Activated T-helper 17 cell treated with anti-CD3 and anti-CD28 coated beads, Interleukin-2, amount 50 U/mL, for 72 hours (primary cell): ENCODE measurements at regions not wholly inside any gene's neighbourhood (a gene's known extent, or its start where the extent isn't known, plus 50 kb on each side); places are given as distances from the start of the nearest gene placed in this dataset.

Experiments used
- ATAC-seq: fragments of 150-1000 bp; cut with Tn5 transposase; replicated peaks from 2 replicates; pipeline ENCODE4 v1.10.0; 2021; ENCODE audit warnings: mild to moderate bottlenecking, moderate library complexity
- H3K27ac Mint-ChIP-seq: one replicate; pipeline ENCODE4 v1.8.0; 2022; ENCODE audit warnings: mixed read lengths
- H3K27me3 Mint-ChIP-seq: one replicate; pipeline ENCODE4 v1.8.0; 2022; ENCODE audit warnings: mixed read lengths
- H3K36me3 Mint-ChIP-seq: one replicate; pipeline ENCODE4 v1.8.0; 2022; ENCODE audit warnings: low read depth, mild to moderate bottlenecking, mixed read lengths
- H3K4me1 Mint-ChIP-seq: one replicate; pipeline ENCODE4 v1.8.0; 2022; ENCODE audit warnings: mixed read lengths
- H3K4me3 Mint-ChIP-seq: one replicate; pipeline ENCODE4 v1.8.0; 2022; ENCODE audit warnings: mild to moderate bottlenecking, mixed read lengths
- H3K9me3 Mint-ChIP-seq: one replicate; pipeline ENCODE4 v1.8.0; 2022; ENCODE audit warnings: mixed read lengths

GRCh38 chr4:156710365-156711192 lies 261.0 kb downstream of the PDGFC start:
- ATAC-seq = no peak
- peaks cover 5% of the 10 kb centered on the region for H3K9me3 Mint-ChIP-seq
- H3K36me3 Mint-ChIP-seq = no peaks in the 10 kb centered on the region
- H3K4me1 Mint-ChIP-seq = no peaks in the 10 kb centered on the region
- H3K27ac Mint-ChIP-seq = no peak overlapping the region
- no peaks in the 10 kb centered on the region for H3K27me3 Mint-ChIP-seq
- H3K4me3 Mint-ChIP-seq = no peak overlapping the region

- H3K27me3 Mint-ChIP-seq = no peaks in the 10 kb centered on the region
- no peaks in the 10 kb centered on the region for H3K36me3 Mint-ChIP-seq
- no peak for ATAC-seq
- peaks cover 7% of the 10 kb centered on the region for H3K9me3 Mint-ChIP-seq
- no peak overlapping the region for H3K27ac Mint-ChIP-seq
- no peak overlapping the region for H3K4me3 Mint-ChIP-seq
- H3K4me1 Mint-ChIP-seq = no peaks in the 10 kb centered on the region
Observed at GRCh38 chr4:156705311-156705710, 266.3 kb downstream of the PDGFC start.

GRCh38 chr4:156695163-156695562 lies 276.4 kb downstream of the PDGFC start:
- H3K27me3 Mint-ChIP-seq = no peaks in the 10 kb centered on the region
- no peak overlapping the region for H3K27ac Mint-ChIP-seq
- H3K4me1 Mint-ChIP-seq = no peaks in the 10 kb centered on the region
- H3K4me3 Mint-ChIP-seq = no peak overlapping the region
- no peaks in the 10 kb centered on the region for H3K9me3 Mint-ChIP-seq
- no peaks in the 10 kb centered on the region for H3K36me3 Mint-ChIP-seq
- ATAC-seq = no peak

- ATAC-seq = no peak
- no peak overlapping the region for H3K27ac Mint-ChIP-seq
- H3K36me3 Mint-ChIP-seq = no peaks in the 10 kb centered on the region
- H3K27me3 Mint-ChIP-seq = no peaks in the 10 kb centered on the region
- H3K4me1 Mint-ChIP-seq = no peaks in the 10 kb centered on the region
- H3K9me3 Mint-ChIP-seq = no peaks in the 10 kb centered on the region
- no peak overlapping the region for H3K4me3 Mint-ChIP-seq
Observed at GRCh38 chr4:156694413-156694812, 277.2 kb downstream of the PDGFC start.

- ATAC-seq = no peak
- H3K36me3 Mint-ChIP-seq = no peaks in the 10 kb centered on the region
- H3K9me3 Mint-ChIP-seq = no peaks in the 10 kb centered on the region
- H3K27ac Mint-ChIP-seq = no peak overlapping the region
- no peaks in the 10 kb centered on the region for H3K27me3 Mint-ChIP-seq
- H3K4me1 Mint-ChIP-seq = no peaks in the 10 kb centered on the region
- H3K4me3 Mint-ChIP-seq = no peak overlapping the region
Observed at GRCh38 chr4:156693557-156693956, 278.0 kb downstream of the PDGFC start.

GRCh38 chr4:156692016-156692415 lies 279.6 kb downstream of the PDGFC start:
- H3K27ac Mint-ChIP-seq = no peak overlapping the region
- H3K36me3 Mint-ChIP-seq = no peaks in the 10 kb centered on the region
- H3K27me3 Mint-ChIP-seq = no peaks in the 10 kb centered on the region
- H3K4me1 Mint-ChIP-seq = no peaks in the 10 kb centered on the region
- no peak overlapping the region for H3K4me3 Mint-ChIP-seq
- no peak for ATAC-seq
- H3K9me3 Mint-ChIP-seq = no peaks in the 10 kb centered on the region

GRCh38 chr4:156690572-156690971 lies 281.0 kb downstream of the PDGFC start:
- Mint-ChIP-seq H3K36me3 (no peaks in the 10 kb centered on the region), H3K27me3 (no peaks in the 10 kb centered on the region), H3K4me1 (no peaks in the 10 kb centered on the region), H3K27ac (no peak overlapping the region), H3K9me3 (no peaks in the 10 kb centered on the region), H3K4me3 (no peak overlapping the region)
- no peak for ATAC-seq

- Mint-ChIP-seq H3K4me3 (no peak overlapping the region), H3K36me3 (no peaks in the 10 kb centered on the region), H3K9me3 (no peaks in the 10 kb centered on the region), H3K27me3 (no peaks in the 10 kb centered on the region), H3K27ac (no peak overlapping the region), H3K4me1 (no peaks in the 10 kb centered on the region)
- no peak for ATAC-seq
Observed at GRCh38 chr4:156686120-156686519, 285.5 kb downstream of the PDGFC start.

- H3K4me1 Mint-ChIP-seq = no peaks in the 10 kb centered on the region
- no peaks in the 10 kb centered on the region for H3K27me3 Mint-ChIP-seq
- no peak for ATAC-seq
- H3K36me3 Mint-ChIP-seq = no peaks in the 10 kb centered on the region
- H3K27ac Mint-ChIP-seq = no peak overlapping the region
- no peak overlapping the region for H3K4me3 Mint-ChIP-seq
- no peaks in the 10 kb centered on the region for H3K9me3 Mint-ChIP-seq
Observed at GRCh38 chr4:156685308-156685707, 286.3 kb downstream of the PDGFC start.

GRCh38 chr4:156677656-156678055 lies 293.9 kb downstream of the PDGFC start:
- ATAC-seq = no peak
- no peak overlapping the region for H3K4me3 Mint-ChIP-seq
- H3K4me1 Mint-ChIP-seq = no peaks in the 10 kb centered on the region
- no peaks in the 10 kb centered on the region for H3K27me3 Mint-ChIP-seq
- H3K36me3 Mint-ChIP-seq = no peaks in the 10 kb centered on the region
- peaks cover 8% of the 10 kb centered on the region for H3K9me3 Mint-ChIP-seq
- no peak overlapping the region for H3K27ac Mint-ChIP-seq

GRCh38 chr4:156677131-156677531 lies 294.5 kb downstream of the PDGFC start:
- no peak for ATAC-seq
- H3K27ac Mint-ChIP-seq = no peak overlapping the region
- peaks cover 8% of the 10 kb centered on the region for H3K9me3 Mint-ChIP-seq
- no peak overlapping the region for H3K4me3 Mint-ChIP-seq
- H3K4me1 Mint-ChIP-seq = no peaks in the 10 kb centered on the region
- no peaks in the 10 kb centered on the region for H3K27me3 Mint-ChIP-seq
- no peaks in the 10 kb centered on the region for H3K36me3 Mint-ChIP-seq

- H3K27me3 Mint-ChIP-seq = no peaks in the 10 kb centered on the region
- H3K4me1 Mint-ChIP-seq = no peaks in the 10 kb centered on the region
- no peak overlapping the region for H3K27ac Mint-ChIP-seq
- H3K9me3 Mint-ChIP-seq = peaks cover 8% of the 10 kb centered on the region
- H3K36me3 Mint-ChIP-seq = no peaks in the 10 kb centered on the region
- H3K4me3 Mint-ChIP-seq = no peak overlapping the region
- no peak for ATAC-seq
Observed at GRCh38 chr4:156676116-156676851, 295.3 kb downstream of the PDGFC start.

GRCh38 chr4:156673483-156673882 lies 298.1 kb downstream of the PDGFC start:
- Mint-ChIP-seq H3K27ac (no peak overlapping the region), H3K36me3 (no peaks in the 10 kb centered on the region), H3K9me3 (peaks cover 3% of the 10 kb centered on the region), H3K4me3 (no peak overlapping the region), H3K4me1 (no peaks in the 10 kb centered on the region), H3K27me3 (no peaks in the 10 kb centered on the region)
- no peak for ATAC-seq

- no peaks in the 10 kb centered on the region for H3K36me3 Mint-ChIP-seq
- ATAC-seq = no peak
- H3K9me3 Mint-ChIP-seq = peaks cover 2% of the 10 kb centered on the region
- no peaks in the 10 kb centered on the region for H3K27me3 Mint-ChIP-seq
- H3K27ac Mint-ChIP-seq = no peak overlapping the region
- no peak overlapping the region for H3K4me3 Mint-ChIP-seq
- no peaks in the 10 kb centered on the region for H3K4me1 Mint-ChIP-seq
Observed at GRCh38 chr4:156672492-156673305, 298.9 kb downstream of the PDGFC start.
